Thyroid gland (tissue), 4 donors: ENCODE measurements at regions not wholly inside any gene's neighbourhood (a gene's known extent, or its start where the extent isn't known, plus 50 kb on each side); places are given as distances from the start of the nearest gene placed in this dataset.

Source experiments
- DNase-seq, 2 donors: peaks; one replicate each; pipeline ENCODE4 v3.0.0-alpha.2; 2019
- H3K27ac ChIP-seq, 3 donors: fragments of 200-600 bp; sonication (generic); 1 replicate in 2 of 3; 2 replicates in 1 of 3; pipeline ENCODE4 v1.5.1; 2016 to 2019; ENCODE audit warnings: mild to moderate bottlenecking in 1 of 3, moderate library complexity in 1 of 3
- H3K27me3 ChIP-seq: fragments of 200-600 bp; sonication (generic); one replicate; pipeline ENCODE4 v1.5.1; 2019
- H3K36me3 ChIP-seq, 2 donors: fragments of 200-600 bp; sonication (generic); one replicate each; pipeline ENCODE4 v1.5.1; 2016 to 2019
- H3K4me1 ChIP-seq, 2 donors: fragments of 200-600 bp; sonication (generic); one replicate each; pipeline ENCODE4 v1.5.1; 2017 to 2019
- H3K4me3 ChIP-seq, 3 donors: fragments of 200-600 bp; sonication (generic); replicated peaks in 1 of 3; 1 replicate in 2 of 3; 2 replicates in 1 of 3; pipeline ENCODE4 v1.5.1; 2016; ENCODE audit warnings: mild to moderate bottlenecking in 1 of 3
- H3K9me3 ChIP-seq: fragments of 200-600 bp; sonication (generic); one replicate; pipeline ENCODE4 v1.5.1; 2017
- CTCF ChIP-seq, 6 experiments: fragments of 200-600 bp in 3 of 6; fragments of 450-650 bp in 3 of 6; sonication (generic) in 3 of 6; IDR thresholded peaks; one replicate each; pipeline ENCODE4 v1.5.1; 2016 to 2019; ENCODE audit warnings: antibody characterized with exemption in 6 of 6, mild to moderate bottlenecking in 2 of 6, inconsistent platforms in 1 of 6, moderate library complexity in 1 of 6
- POLR2A ChIP-seq, 2 donors: fragments of 450-650 bp; IDR thresholded peaks; one replicate each; pipeline ENCODE4 v1.6.1; 2017; ENCODE audit warnings: antibody characterized with exemption in 2 of 2, mild to moderate bottlenecking in 2 of 2, moderate library complexity in 1 of 2
- WGBS, 2 donors: methylation state at CpG; one replicate each; pipeline ENCODE4 v1.1.5; 2017; 5-methylcytosine and 5-hydroxymethylcytosine counted together
- intact Hi-C: fragments of 100-400 bp; cut with DNase I; formaldehyde crosslinking; loops from one replicate; pipeline ENCODE4 v1.15.1; 2023

GRCh38 chr5:63535840-63536602 is 426.2 kb downstream of the HTR1A start:
- H3K9me3 ChIP-seq = no peaks in the 10 kb centered on the region
- no peaks in the 10 kb centered on the region for H3K27me3 ChIP-seq
- intact Hi-C loops = no loop called here
- H3K4me1 ChIP-seq = no peaks in the 10 kb centered on the region
- no peak overlapping the region for H3K27ac ChIP-seq
- H3K36me3 ChIP-seq = no peaks in the 10 kb centered on the region
- DNase-seq = no peak
- H3K4me3 ChIP-seq = no peak overlapping the region
- TF ChIP-seq CTCF (IDR thresholded peaks at IDR 0.05) = no peak
- no peak for TF ChIP-seq POLR2A (IDR thresholded peaks at IDR 0.05)

- intact Hi-C loops = no loop called here
- WGBS, 2 donors = 45 to 54% methylated on average over 1 of the region's 1 CpG
- no peak for TF ChIP-seq CTCF (IDR thresholded peaks at IDR 0.05)
- no peak for TF ChIP-seq POLR2A (IDR thresholded peaks at IDR 0.05)
These were observed 438.0 kb downstream of the HTR1A start for GRCh38 chr5:63524281-63524680.

GRCh38 chr5:63516006-63516405 is 446.2 kb downstream of the HTR1A start:
- no peak for DNase-seq
- Histone ChIP-seq H3K27ac (no peak overlapping the region), H3K27me3 (no peaks in the 10 kb centered on the region), H3K4me3 (no peak overlapping the region), H3K9me3 (no peaks in the 10 kb centered on the region), H3K36me3 (no peaks in the 10 kb centered on the region), H3K4me1 (no peaks in the 10 kb centered on the region)
- intact Hi-C loops = no loop called here
- TF ChIP-seq CTCF (IDR thresholded peaks at IDR 0.05) (no peak), POLR2A (IDR thresholded peaks at IDR 0.05) (no peak)

More at GRCh38 chr5:63524281-63524680, 438.0 kb downstream of the HTR1A start:
- no peak for DNase-seq
- Histone ChIP-seq H3K4me1 (no peaks in the 10 kb centered on the region), H3K27ac (no peak overlapping the region), H3K27me3 (no peaks in the 10 kb centered on the region), H3K9me3 (no peaks in the 10 kb centered on the region), H3K36me3 (no peaks in the 10 kb centered on the region), H3K4me3 (no peak overlapping the region)

- no peak overlapping the region for H3K4me3 ChIP-seq
- H3K4me1 ChIP-seq = no peaks in the 10 kb centered on the region
- no peak for TF ChIP-seq CTCF (IDR thresholded peaks at IDR 0.05)
- TF ChIP-seq POLR2A (IDR thresholded peaks at IDR 0.05) = no peak
- H3K36me3 ChIP-seq = no peaks in the 10 kb centered on the region
- intact Hi-C loops = no loop called here
- DNase-seq = no peak
- H3K27ac ChIP-seq = no peak overlapping the region
- 71 to 73% methylated on average over 3 of the region's 3 CpGs for WGBS, 2 donors
- no peaks in the 10 kb centered on the region for H3K9me3 ChIP-seq
- no peaks in the 10 kb centered on the region for H3K27me3 ChIP-seq
These were observed 462.0 kb downstream of the HTR1A start for GRCh38 chr5:63500242-63500641.

- Histone ChIP-seq H3K4me3 (no peak overlapping the region), H3K27me3 (no peaks in the 10 kb centered on the region), H3K27ac (no peak overlapping the region), H3K36me3 (no peaks in the 10 kb centered on the region), H3K9me3 (no peaks in the 10 kb centered on the region), H3K4me1 (no peaks in the 10 kb centered on the region)
- intact Hi-C loops = no loop called here
- TF ChIP-seq CTCF (IDR thresholded peaks at IDR 0.05) (no peak), POLR2A (IDR thresholded peaks at IDR 0.05) (no peak)
- no peak for DNase-seq
These were observed 467.0 kb downstream of the HTR1A start for GRCh38 chr5:63495225-63495624.
